Stimulated activated CD4-positive, alpha-beta T cell treated with anti-CD3 and anti-CD28 coated beads, Interleukin-15, amount 100 ng/mL, for 24 hours (primary cell): ENCODE measurements at regions not wholly inside any gene's neighbourhood (a gene's known extent, or its start where the extent isn't known, plus 50 kb on each side); places are given as distances from the start of the nearest gene placed in this dataset.

Experiments
- DNase-seq: peaks from one replicate; pipeline ENCODE4 v3.0.0-alpha.2; 2020

- DNase-seq = no peak
These were observed 105.1 kb upstream of the RPL38 start for GRCh38 chr17:74098136-74099024.

- DNase-seq = no peak
These were observed 103.8 kb upstream of the RPL38 start for GRCh38 chr17:74099442-74100340.

- DNase-seq = no peak
These were observed 98.6 kb upstream of the RPL38 start for GRCh38 chr17:74104921-74105320.

- DNase-seq = no peak
These were observed 96.4 kb upstream of the RPL38 start for GRCh38 chr17:74107107-74107506.

GRCh38 chr17:74108126-74108705, 95.3 kb upstream of the RPL38 start:
- no peak for DNase-seq

- DNase-seq = no peak
These were observed 93.0 kb upstream of the RPL38 start for GRCh38 chr17:74110467-74110866.

GRCh38 chr17:74113326-74113725, 90.2 kb upstream of the RPL38 start:
- no peak for DNase-seq

- no peak for DNase-seq
These were observed 89.5 kb upstream of the RPL38 start for GRCh38 chr17:74113952-74114351.

- no peak for DNase-seq
These were observed 88.5 kb upstream of the RPL38 start for GRCh38 chr17:74114881-74115470.

GRCh38 chr17:74115586-74115985, 87.9 kb upstream of the RPL38 start:
- no peak for DNase-seq

- no peak for DNase-seq
These were observed 87.3 kb upstream of the RPL38 start for GRCh38 chr17:74116087-74116717.

GRCh38 chr17:74117087-74117698, 86.3 kb upstream of the RPL38 start:
- DNase-seq = no peak

GRCh38 chr17:74117999-74118421, 85.5 kb upstream of the RPL38 start:
- DNase-seq = no peak

GRCh38 chr17:74118504-74118903, 85.0 kb upstream of the RPL38 start:
- no peak for DNase-seq

GRCh38 chr17:74119049-74119580, 84.4 kb upstream of the RPL38 start:
- no peak for DNase-seq

GRCh38 chr17:74119965-74120364, 83.5 kb upstream of the RPL38 start:
- DNase-seq = no peak

- DNase-seq = no peak
These were observed 80.1 kb upstream of the RPL38 start for GRCh38 chr17:74123350-74123749.

GRCh38 chr17:74123866-74124444, 79.5 kb upstream of the RPL38 start:
- DNase-seq = no peak

- DNase-seq = no peak
These were observed 78.3 kb upstream of the RPL38 start for GRCh38 chr17:74125156-74125555.

GRCh38 chr17:74126179-74126900, 77.1 kb upstream of the RPL38 start:
- DNase-seq = no peak

GRCh38 chr17:74126959-74127358, 76.5 kb upstream of the RPL38 start:
- no peak for DNase-seq
